ENCODE measurements at regions not wholly inside any gene's neighbourhood (a gene's known extent, or its start where the extent isn't known, plus 50 kb on each side); places are given as distances from the start of the nearest gene placed in this dataset.
A peak's percentile ranks its signal among the peaks of the same experiment; 100 is the strongest.
"Not testable (repeated sequence)": the region's sequence is repeated elsewhere in the genome, so short reads cannot be mapped to it uniquely, and the experiment has no call there.

DNA sequence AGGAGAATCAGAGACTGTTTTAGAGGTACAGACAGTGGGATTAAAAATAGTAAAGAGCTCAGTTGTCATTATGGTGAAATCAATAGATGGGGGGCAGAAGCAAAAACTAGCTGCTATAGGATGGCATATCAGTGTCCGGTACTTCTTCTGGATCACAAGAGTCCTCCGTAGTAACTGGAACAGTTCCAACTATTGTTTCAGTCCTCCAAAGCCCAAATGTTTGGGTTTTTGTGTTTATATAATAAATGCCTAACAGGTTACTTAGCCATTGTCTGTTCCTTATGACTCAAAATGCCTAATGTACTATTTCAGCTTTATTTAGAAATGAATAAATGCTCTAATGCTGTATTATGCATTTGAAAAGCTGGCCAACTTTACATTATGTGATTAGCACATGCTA is 401.2 kb downstream of the PTH2R start:
- DNase-seq = no peak

GRCh38 chr2:208811885-208812284 is 405.3 kb downstream of the PTH2R start:
- DNase-seq = not testable (repeated sequence)

- DNase-seq = no peak
Observed at GRCh38 chr2:208819190-208819589, 412.6 kb downstream of the PTH2R start.

DNA sequence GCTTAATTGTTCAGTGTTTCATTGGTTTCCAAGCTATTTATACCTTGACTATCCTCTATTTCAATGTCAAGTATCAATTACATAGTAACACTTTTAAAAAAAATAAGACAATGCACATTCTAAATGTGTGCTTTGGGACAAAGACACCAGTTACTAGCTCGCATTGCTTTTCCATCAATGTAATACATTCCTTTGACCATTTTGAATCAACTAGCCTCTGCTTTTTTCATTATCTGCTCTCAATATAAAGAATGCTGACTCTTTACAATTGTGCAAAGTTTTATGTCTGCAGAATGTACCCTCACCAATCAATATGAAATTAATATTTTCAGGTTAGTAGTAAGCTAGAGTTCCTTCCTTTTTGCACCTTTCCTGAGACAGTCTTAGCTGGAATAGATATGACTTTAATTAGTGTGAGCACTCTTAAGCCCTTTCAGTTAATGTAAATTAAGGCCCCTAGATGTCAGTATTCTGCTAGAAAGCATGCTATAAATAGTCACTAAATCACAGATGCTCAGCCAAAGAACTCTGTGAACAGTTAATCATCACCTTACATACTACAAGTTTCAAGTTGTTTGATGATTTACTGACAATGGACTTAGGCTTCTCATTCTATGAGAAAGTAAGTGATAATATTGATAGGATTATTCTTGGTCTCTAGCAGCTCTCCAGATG is 413.6 kb downstream of the PTH2R start:
- DNase-seq = peak; percentile 22

DNA sequence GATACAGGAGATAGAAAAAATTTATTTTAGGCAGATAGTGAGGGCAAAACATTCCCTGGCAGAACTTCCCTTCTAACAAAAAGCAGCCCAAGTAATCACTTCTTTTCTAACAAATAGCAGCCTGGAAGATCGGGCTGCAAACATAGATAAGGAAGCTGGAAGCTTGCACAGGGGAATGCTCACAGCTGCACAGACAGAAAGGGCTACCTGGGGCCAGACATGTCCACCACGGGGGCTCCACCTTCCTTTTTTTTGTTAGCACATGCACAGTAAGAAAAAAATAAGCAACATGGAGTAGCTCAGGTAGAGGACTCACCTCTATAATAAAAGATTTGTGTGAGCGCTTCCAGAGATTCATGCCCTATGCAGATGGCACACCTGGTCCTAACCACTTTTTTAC is 420.5 kb downstream of the PTH2R start:
- no peak for DNase-seq

- no peak for DNase-seq
Observed at GRCh38 chr2:208827549-208828221, 421.1 kb downstream of the PTH2R start.

DNA sequence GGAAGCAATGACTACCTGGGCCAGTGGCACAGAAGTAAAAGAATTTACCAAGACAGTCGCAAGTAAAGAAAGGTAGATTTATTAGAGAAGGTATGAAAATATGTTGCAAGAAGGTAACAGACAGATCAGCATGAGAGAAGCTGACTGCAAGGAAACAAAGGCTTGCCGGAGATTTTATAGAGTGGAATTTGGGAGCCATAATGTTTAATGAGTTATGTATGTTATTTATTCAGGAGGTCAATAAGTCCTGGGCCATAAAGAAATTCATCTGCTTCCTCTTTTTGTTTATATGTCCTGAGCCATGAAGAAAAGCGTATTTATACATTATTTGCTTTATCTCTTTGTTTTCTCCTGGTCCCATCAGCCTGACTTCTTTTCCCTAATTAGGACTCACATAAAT is 423.6 kb downstream of the PTH2R start:
- DNase-seq = no peak

- DNase-seq = no peak
Observed at GRCh38 chr2:208847651-208848050, 441.1 kb downstream of the PTH2R start.

GRCh38 chr2:208854717-208855116 is 448.1 kb downstream of the PTH2R start:
- DNase-seq = no peak

DNA sequence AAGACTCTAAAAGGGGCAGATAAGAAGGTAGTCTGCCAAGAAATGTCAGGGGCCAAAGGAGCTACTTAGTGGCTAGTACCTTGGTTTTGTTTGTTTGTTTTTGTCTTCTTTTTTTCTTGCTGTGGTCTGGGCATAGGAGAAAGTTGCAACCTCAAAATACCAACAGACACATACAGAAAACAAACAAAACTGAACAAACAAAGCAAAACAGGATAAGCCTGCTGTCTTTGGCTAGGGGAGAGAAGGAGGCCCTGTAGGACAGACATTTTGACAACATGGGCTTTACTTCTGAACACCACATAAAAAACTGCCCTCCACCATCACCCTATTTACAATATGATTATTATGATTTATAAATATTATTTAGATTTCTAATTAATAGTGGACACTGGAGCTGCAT is 460.8 kb downstream of the PTH2R start:
- DNase-seq = no peak

DNA sequence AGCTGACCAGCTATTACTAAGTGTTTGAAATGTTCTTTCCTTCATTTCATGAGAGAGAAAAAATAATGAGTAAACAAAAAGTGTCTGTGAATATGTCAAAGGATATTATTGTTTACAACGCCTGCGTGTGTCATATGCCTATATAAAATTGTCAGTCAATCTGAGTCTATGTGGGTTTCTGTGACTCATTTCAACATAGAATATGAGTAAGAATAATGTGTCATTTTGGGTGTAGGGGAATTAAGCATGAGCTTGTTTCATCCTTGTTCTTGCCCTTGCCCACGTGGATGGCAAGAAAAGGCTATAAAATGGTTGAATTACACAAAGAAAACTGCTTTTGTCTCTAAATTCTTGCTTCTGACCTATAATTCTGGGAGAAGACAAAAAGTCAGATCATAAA is 466.0 kb downstream of the PTH2R start:
- DNase-seq = no peak

- DNase-seq = no peak
Observed at GRCh38 chr2:208879666-208880065, 473.1 kb downstream of the PTH2R start.

DNA sequence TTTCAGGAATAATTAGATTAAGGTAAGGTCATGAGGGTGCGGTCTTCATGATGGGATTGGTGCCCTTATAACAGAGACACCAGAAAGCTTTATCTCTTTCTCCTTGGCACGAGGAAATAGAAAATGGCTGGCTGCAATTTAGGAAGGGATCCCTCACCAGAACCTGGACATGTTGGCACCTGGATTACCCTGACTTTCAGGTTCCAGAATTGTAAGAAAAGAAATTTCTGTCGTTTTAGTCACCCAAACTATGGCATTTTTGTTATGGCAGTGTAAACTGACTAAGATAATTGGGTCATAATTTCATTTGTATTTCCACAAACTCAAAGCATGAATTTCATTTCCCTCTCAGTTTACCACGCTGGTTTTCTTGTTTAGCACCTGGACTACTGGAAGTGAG is 473.6 kb downstream of the PTH2R start:
- no peak for DNase-seq

- no peak for DNase-seq
Observed at GRCh38 chr2:208890486-208890885, 483.9 kb downstream of the PTH2R start.

DNA sequence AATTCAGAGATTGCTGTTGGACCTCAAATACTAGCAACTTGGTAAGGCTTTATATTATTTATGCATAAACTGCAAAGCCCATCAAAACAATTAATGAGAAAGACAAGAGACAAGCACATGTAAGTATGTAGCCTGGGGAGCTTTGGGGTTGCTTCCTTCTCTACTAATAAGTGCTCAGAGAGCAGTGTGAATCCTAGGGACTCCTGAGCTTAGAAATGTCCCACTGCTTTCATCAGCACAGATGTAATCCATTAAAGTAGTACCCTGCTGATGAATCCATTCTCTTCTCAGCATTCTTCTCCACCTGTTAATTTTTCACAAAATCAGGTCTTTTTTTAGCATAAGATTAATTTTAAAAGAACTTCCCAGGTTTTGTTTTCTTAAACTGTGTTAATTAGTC is 485.6 kb downstream of the PTH2R start:
- DNase-seq = no peak

- DNase-seq = no peak
Observed at GRCh38 chr2:208906330-208906729, 499.7 kb downstream of the PTH2R start.

GRCh38 chr2:208915401-208915800 is 508.4 kb upstream of the MAP2 start:
- no peak for DNase-seq

DNA sequence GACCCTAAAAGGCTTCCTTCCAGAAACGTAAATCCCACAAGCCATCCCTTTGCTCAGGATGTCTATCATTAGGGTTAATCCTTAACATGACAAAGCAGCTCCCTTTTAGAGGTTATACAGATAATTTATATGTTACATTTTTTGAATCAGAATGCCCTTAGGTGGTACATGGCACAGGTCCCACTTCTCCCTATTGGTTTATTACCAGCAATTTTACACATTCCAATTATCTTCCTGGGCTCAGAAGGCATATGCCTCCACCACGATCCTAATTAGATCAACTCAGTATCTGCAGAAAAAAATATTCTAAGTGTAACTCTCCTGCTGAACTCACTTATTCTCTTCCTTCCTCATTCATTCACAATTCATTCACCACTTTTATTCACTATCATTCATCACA is 507.0 kb upstream of the MAP2 start:
- no peak for DNase-seq

DNA sequence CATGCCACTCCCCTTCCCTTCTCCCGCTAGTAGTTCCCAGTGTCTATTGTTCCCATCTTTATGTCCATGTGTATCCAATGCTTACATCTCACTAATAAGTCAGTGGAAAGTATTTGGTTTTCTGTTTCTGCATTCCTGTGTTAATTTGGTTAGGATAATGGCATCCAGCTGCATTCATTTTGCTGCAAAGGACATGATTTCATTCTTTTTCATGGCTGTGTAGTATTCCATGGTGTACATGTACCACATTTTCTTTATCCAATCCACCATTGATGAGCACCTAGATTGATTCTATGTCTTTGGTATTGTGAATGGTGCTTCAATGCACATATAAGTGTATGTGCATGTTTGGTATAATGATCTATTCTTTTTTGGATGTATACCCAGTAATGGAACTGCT is 502.5 kb upstream of the MAP2 start:
- not testable (repeated sequence) for DNase-seq

DNA sequence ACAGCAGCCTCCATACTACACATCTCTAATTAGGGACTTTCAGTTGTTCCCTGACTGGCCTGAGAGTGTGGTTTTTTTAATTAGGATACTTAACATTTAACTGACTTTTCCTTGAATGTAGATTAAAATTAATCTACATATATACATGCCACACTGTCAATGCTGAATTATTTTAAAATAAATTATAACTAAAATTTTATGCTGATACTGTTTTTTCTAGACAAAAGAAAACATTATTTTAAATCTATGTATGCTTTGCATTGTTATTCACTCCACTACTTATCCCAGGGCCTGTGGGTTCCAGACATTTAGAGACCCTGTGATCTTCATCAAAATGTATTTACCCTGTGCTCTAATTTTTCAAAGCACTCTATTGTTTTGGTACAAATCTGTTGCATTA is 496.0 kb upstream of the MAP2 start:
- DNase-seq = no peak

DNA sequence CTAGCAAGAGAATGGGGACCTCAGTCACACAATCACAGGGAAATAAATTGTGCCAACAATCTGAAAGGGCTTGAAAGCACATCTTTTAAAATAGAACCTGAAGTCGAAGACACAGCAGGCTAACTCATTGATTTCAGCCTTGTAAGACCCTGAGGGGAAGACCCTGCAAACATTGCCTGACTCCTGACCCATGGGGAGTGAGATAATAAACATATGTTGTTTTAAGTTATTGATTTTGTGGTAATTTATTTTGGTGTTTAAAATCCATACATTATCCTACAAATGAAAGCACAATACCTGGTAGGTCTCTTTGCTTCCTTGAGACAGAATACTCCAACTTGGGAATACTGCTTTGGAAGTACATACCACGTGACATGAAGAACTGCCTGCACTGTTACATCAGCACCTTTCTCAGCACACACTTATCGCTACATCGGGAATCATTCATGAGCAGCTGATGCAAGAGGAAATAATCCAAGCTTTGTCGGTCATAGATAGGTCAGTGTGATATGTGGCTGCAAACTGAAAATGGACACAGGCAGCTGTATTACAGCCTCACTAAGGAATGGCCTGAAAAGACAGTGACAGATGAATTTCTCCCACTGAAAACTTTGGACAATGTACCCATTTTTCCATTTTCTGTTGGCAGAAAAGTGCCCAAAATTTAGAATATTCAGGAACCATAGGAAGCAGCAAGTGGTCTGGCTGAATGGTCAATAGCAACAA is 494.5 kb upstream of the MAP2 start:
- DNase-seq = no peak

DNA sequence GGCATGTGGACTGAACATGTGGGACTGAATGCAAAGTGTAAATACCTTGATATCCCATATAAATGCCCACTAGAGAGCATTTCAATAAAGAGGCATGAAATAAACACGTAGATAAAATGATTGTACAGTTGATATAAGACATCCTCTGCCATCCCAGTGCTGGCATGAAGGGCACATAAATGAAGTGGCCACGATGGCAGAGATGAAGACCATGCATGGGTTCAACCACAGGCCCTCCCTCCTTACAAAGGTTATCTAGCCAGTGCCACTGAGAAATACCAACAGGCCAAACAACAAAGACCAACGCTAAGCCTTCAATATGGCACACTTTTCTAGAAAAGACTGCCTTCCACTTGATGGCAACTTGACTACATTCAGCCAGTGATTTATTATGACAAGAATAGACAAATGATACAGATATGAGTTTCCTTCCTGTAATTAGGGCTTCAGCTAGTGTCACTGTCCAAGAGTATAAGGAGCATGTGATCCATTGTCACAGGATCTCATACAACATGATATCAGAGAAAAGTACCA is 493.9 kb upstream of the MAP2 start:
- DNase-seq = no peak

DNA sequence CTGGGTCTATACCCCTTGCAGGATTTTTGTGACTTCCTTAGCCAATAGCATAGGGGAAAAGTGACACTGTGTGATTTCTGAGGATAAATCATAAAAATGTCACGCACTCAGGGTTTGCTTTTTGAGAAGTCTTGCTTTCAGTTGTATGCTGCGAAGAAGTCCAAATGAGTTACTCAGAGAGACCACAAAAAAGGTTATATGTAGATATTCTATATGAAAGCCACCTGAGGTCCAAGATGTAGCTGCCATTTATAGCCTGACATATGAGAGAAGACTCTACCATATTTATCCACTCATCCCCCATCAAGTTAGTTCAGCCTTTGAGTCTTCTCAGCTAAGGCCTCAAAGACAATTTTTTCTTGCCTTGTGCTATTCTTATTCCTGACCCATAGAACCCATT is 488.3 kb upstream of the MAP2 start:
- no peak for DNase-seq

GRCh38 chr2:208937521-208937920 is 486.3 kb upstream of the MAP2 start:
- no peak for DNase-seq

Measured in RPMI8226 (cell line).